ENCODE measurements at regions not wholly inside any gene's neighbourhood (a gene's known extent, or its start where the extent isn't known, plus 50 kb on each side); places are given as distances from the start of the nearest gene placed in this dataset.

DNA sequence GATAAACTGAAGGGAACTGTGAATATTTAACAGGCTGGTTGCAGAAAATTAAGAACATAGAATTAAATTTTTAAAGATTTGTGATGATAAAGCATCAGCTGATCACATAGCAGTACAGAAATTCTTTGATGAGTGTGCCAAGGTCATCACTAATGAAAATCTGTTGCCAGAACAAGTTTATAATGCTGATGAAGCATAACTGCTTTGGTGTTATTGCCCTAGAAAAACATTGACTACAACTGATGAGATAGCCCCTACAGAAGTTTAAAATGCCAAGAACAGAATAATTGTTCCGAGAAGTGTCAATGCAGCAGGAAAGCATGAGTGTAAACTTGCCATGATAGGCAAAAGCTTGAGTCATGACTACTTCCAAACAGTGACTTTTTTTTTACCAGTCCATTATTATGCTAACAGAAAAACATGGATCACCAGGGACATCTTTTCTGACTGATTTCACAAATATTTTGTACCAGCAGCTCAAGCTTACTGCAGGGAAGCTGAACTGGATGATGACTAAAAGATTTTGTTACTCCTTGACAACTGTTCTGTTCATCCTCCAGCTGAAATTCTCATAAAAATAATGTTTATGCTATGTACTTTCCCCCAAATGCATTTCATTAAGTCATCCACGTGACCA, 1136.6 kb downstream of the FAT4 start:
- Mint-ChIP-seq H3K27me3 (no peaks in the 10 kb centered on the region), H3K27ac (no peak overlapping the region), H3K4me3 (no peak overlapping the region), H3K9me3 (peaks cover 0 to 7% (median 0%) of the 10 kb centered on the region in 7 donors), H3K4me1 (no peaks in the 10 kb centered on the region), H3K36me3 (no peaks in the 10 kb centered on the region)
- no peak for DNase-seq
- ATAC-seq (ENCODE audit: low read depth in 2 of 2): no peak

DNA sequence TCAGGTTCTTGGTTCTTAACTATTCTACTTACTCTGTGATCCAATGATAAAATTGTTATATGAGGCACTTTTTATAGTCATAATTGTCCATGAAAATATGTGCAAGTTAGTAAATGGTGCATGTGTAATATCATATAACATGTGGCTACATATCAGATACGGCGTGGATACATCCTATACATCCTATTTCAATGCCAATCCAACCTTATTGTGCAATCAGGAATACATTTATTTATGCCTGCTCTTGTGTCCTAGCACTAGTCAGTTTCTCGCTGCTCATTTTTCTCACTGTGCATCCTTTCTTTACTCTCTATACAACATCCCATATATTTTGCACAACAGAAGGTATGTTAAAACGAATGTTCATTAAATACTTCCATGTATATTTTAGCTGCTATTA, 1141.1 kb downstream of the FAT4 start:
- ATAC-seq (ENCODE audit: low read depth in 2 of 2) (no peak), DNase-seq (no peak)
- Mint-ChIP-seq H3K27ac (no peak overlapping the region), H3K4me3 (no peak overlapping the region), H3K36me3 (no peaks in the 10 kb centered on the region), H3K4me1 (no peaks in the 10 kb centered on the region), H3K27me3 (no peaks in the 10 kb centered on the region), H3K9me3 (peaks cover 0 to 7% (median 0%) of the 10 kb centered on the region in 7 donors)

DNA sequence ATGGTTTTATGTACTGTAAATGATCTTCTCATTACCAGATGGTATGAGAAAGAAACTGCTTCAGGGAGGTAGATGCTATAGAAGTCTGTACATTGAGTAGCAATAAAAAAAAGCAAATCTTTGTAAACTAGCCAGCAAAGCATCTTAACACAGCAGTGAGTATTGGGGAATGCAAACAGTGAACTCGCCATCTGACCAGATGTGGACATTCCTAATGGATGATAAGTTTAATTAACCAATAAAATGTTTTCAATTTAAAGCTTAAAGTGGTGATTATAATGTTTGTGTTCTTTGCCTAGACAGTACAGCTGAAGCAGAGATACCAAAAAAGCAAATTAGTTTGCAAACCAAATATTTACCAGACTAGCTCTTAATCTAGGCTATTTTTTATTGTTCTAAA, 1144.2 kb downstream of the FAT4 start:
- no peak overlapping the region for H3K27ac Mint-ChIP-seq
- no peak for ATAC-seq (ENCODE audit: low read depth in 2 of 2)
- no peak for DNase-seq
- H3K4me1 Mint-ChIP-seq: no peaks in the 10 kb centered on the region
- no peaks in the 10 kb centered on the region for H3K27me3 Mint-ChIP-seq
- H3K4me3 Mint-ChIP-seq: no peak overlapping the region
- H3K36me3 Mint-ChIP-seq: no peaks in the 10 kb centered on the region
- peaks cover 0 to 2% (median 0%) of the 10 kb centered on the region in 7 donors for H3K9me3 Mint-ChIP-seq

DNA sequence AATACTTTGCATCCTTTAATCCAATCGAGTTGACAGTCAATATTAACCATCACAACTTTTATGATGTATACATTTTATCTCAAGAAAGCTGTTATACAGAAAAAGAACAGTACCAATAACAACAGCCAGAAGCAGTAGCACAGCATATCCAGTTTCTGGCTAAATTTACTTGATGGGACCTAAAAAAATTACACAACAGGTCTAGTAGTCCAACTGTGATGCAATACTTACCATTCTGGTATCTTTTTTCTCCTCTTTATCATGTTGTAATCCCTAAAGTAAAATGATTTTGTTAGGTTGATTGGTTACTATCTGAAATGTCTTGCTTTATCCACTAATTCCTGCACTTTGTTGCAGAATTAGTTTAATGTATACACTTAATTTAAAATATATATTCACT, 1150.6 kb downstream of the FAT4 start:
- peaks cover 0 to 14% (median 4%) of the 10 kb centered on the region in 7 donors for H3K9me3 Mint-ChIP-seq
- H3K4me3 Mint-ChIP-seq: no peak overlapping the region
- no peaks in the 10 kb centered on the region for H3K27me3 Mint-ChIP-seq
- no peak overlapping the region for H3K27ac Mint-ChIP-seq
- no peaks in the 10 kb centered on the region for H3K4me1 Mint-ChIP-seq
- no peaks in the 10 kb centered on the region for H3K36me3 Mint-ChIP-seq
- DNase-seq (no peak), ATAC-seq (ENCODE audit: low read depth in 2 of 2) (no peak)

DNA sequence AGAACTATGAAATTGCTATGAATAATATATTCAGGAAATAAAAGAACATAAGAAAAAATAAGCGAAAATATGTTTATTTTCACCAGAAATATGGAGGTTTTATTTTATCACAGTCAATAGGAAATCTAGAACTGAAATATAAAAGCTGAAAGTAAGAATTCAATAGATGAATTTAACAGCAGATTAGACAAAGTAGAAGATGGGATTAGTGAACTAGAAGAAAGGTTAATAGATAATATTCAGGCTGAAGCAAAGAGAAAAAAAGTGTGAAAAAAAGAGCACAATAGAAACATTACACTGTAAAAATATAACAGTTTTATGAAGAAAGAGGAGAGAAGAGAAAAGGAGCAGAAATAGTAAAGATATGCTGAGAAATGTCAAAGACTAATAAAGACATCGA, 1152.1 kb downstream of the FAT4 start:
- H3K27me3 Mint-ChIP-seq: no peaks in the 10 kb centered on the region
- ATAC-seq (ENCODE audit: low read depth in 2 of 2) (no peak), DNase-seq (no peak)
- H3K4me1 Mint-ChIP-seq: no peaks in the 10 kb centered on the region
- no peak overlapping the region for H3K4me3 Mint-ChIP-seq
- peaks cover 0 to 14% (median 4%) of the 10 kb centered on the region in 7 donors for H3K9me3 Mint-ChIP-seq
- no peaks in the 10 kb centered on the region for H3K36me3 Mint-ChIP-seq
- H3K27ac Mint-ChIP-seq: no peak overlapping the region

DNA sequence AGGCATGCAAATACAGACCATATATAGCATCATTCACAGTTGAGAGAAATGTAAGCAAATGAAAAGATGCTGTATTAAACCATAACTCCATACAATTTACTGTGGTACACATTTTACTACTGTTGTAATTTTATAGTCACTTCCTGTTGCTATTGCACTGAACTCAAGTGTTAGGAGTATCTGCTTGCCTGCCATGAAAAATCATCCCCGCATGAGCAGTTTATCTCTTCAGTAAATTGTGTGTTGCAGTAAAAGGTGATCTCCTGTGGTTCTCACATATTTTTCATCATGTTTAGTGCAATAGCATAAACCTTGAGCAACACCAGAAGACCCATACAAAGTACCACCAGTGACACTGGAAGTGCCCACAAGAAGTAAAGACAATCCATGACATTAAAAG, 1153.4 kb downstream of the FAT4 start:
- no peaks in the 10 kb centered on the region for H3K4me1 Mint-ChIP-seq
- no peak overlapping the region for H3K27ac Mint-ChIP-seq
- no peaks in the 10 kb centered on the region for H3K27me3 Mint-ChIP-seq
- ATAC-seq (ENCODE audit: low read depth in 2 of 2) (no peak), DNase-seq (no peak)
- no peaks in the 10 kb centered on the region for H3K36me3 Mint-ChIP-seq
- no peak overlapping the region for H3K4me3 Mint-ChIP-seq
- H3K9me3 Mint-ChIP-seq: peaks cover 0 to 14% (median 4%) of the 10 kb centered on the region in 7 donors

DNA sequence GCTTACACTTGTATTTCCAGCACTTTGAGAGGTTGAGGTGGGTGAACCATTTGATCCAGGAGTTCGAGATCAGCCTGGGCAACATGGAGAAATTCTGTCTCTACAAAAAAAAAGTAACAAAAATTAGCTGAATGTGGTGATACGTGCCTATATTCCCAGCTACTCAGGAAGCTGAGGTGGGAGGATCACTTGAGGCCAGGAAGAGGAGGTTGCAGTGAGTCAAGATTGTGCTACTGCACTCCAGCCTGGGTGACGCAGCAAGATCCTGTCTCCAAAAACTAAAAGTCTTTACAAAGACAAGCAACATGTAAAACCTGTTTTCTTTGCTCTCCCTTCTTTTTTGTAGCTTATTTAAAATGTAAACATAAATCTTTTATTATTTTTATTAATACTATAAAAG, 1156.1 kb downstream of the FAT4 start:
- H3K4me1 Mint-ChIP-seq: no peaks in the 10 kb centered on the region
- H3K4me3 Mint-ChIP-seq: no peak overlapping the region
- no peak overlapping the region for H3K27ac Mint-ChIP-seq
- ATAC-seq (ENCODE audit: low read depth in 2 of 2) (no peak), DNase-seq (no peak)
- H3K9me3 Mint-ChIP-seq: peaks cover 0 to 11% (median 5%) of the 10 kb centered on the region in 7 donors
- H3K36me3 Mint-ChIP-seq: no peaks in the 10 kb centered on the region
- H3K27me3 Mint-ChIP-seq: no peaks in the 10 kb centered on the region

DNA sequence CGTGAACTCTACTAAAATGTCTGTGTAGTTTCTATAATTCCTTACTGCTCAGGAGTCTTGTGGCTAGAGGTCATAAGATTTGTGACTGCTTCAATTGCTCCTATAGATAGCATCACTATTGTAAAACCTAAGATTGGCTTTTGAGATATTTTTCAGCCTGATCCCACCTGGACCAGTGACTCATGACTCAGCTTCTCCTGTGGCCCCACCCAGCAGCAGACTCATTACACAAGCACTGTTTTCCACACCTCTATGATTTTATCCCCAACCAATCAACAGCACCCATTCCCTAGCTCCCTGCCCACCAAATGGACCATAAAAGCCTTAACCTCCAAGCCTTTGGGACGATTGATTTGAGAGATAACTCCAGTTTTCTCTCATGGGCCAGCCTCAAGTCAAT, 1157.0 kb upstream of the INTU start:
- Mint-ChIP-seq H3K4me3 (no peak overlapping the region), H3K9me3 (peaks cover 0 to 8% (median 5%) of the 10 kb centered on the region in 7 donors), H3K27ac (no peak overlapping the region), H3K36me3 (no peaks in the 10 kb centered on the region), H3K4me1 (no peaks in the 10 kb centered on the region), H3K27me3 (no peaks in the 10 kb centered on the region)
- ATAC-seq (ENCODE audit: low read depth in 2 of 2) (no peak), DNase-seq (no peak)

DNA sequence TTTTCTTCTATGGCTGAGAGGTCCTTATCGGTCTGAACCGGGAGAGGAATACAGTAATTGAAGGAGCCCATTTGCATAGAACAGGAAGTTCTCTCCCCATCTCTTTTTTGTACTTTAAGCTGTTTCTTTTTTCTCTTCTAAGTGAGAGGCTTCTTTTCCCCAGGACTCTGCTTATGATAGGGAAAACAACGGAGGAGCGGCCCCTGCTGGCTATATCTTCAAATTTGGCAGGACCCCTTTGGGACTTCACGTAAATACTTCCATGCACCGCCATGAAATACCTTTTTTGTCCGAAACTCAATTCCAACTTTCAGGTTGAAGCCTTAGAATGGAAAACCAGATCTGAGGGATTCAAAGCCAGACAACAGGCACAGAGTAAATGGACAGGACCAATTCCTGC, 1153.0 kb upstream of the INTU start:
- DNase-seq (no peak), ATAC-seq (ENCODE audit: low read depth in 2 of 2) (no peak)
- peaks cover 0 to 8% (median 5%) of the 10 kb centered on the region in 7 donors for H3K9me3 Mint-ChIP-seq
- no peak overlapping the region for H3K27ac Mint-ChIP-seq
- H3K4me1 Mint-ChIP-seq: no peaks in the 10 kb centered on the region
- no peak overlapping the region for H3K4me3 Mint-ChIP-seq
- no peaks in the 10 kb centered on the region for H3K36me3 Mint-ChIP-seq
- no peaks in the 10 kb centered on the region for H3K27me3 Mint-ChIP-seq

DNA sequence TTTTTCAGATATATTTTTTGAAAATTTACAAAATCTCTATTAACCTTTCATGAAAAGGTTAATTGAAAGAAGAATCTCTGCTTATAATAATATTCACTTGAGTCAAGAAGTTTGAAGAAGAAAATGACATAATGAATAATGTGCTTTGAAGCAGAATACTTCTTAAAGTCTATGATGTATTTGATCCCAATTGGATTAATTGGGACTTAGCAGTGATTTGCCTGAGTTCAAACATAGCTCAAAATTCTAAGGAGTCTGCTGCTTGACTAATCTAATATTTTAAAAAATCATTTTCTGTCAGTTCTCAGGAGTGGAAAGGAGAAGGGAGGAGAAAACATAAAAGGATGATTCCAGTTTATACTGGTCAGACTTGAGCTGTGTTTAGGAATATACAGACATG, 1150.4 kb upstream of the INTU start:
- H3K27me3 Mint-ChIP-seq: no peaks in the 10 kb centered on the region
- no peak for DNase-seq

DNA sequence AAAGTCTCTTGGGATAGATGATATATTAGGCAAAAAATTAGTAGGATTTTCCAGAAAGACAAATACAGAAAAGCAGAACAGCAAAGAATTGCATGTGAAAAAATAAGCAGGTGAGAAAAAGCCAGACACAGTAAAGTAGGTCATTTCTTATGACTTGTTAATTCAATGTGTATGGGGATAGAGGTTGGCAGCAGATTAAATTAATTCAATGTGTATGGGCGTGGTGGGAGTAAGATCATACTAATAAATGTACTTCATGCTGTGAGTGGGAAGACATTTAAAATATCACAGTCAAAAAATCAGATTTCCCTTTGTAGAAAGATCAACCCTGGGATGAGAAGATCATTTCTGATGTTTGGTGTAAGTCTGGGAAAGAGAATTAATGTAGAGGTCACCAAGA, 1146.4 kb upstream of the INTU start:
- H3K4me1 Mint-ChIP-seq: no peaks in the 10 kb centered on the region
- no peak overlapping the region for H3K27ac Mint-ChIP-seq
- peaks cover 0 to 6% (median 2%) of the 10 kb centered on the region in 7 donors for H3K9me3 Mint-ChIP-seq
- H3K4me3 Mint-ChIP-seq: no peak overlapping the region
- no peak for ATAC-seq (ENCODE audit: low read depth in 2 of 2)
- no peak for DNase-seq
- H3K27me3 Mint-ChIP-seq: no peaks in the 10 kb centered on the region
- H3K36me3 Mint-ChIP-seq: no peaks in the 10 kb centered on the region

More for the DNA sequence above, 1150.4 kb upstream of the INTU start:
- no peak overlapping the region for H3K27ac Mint-ChIP-seq
- no peak overlapping the region for H3K4me3 Mint-ChIP-seq
- H3K4me1 Mint-ChIP-seq: no peaks in the 10 kb centered on the region
- H3K9me3 Mint-ChIP-seq: peaks cover 0 to 5% (median 2%) of the 10 kb centered on the region in 7 donors
- no peak for ATAC-seq (ENCODE audit: low read depth in 2 of 2)
- no peaks in the 10 kb centered on the region for H3K36me3 Mint-ChIP-seq

DNA sequence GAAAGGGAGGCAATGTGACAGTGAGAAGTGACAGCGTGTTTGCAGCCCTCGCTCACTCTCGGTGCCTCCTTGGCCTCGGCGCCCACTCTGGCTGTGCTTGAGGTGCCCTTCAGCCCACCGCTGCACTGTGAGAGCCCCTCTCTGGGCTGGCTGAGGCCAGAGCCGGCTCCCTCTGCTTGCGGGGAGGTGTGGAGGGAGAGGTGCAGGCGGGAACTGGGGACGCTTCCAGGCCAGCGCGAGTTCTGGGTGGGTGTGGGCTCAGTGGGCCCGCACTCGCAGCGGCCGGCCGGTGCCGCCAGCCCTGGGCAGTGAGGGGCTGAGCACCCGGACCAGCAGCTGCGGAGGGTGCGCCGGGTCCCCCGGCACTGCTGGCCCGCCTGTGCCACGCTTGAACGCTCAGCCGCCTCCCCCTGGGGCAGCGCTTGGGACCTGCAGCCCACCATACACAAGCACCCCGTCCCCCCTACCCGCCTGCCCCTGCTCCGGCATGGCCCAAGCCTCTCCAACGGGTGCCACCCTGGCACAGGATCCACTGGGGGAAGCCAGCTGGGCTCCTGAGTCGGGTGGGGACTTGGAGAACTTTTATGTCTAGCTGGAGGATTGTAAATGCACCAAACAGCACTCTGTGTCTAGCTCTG, 1142.8 kb upstream of the INTU start:
- H3K9me3 Mint-ChIP-seq: peaks cover 0 to 7% (median 3%) of the 10 kb centered on the region in 7 donors
- no peaks in the 10 kb centered on the region for H3K4me1 Mint-ChIP-seq
- no peak overlapping the region for H3K4me3 Mint-ChIP-seq
- no peaks in the 10 kb centered on the region for H3K27me3 Mint-ChIP-seq
- no peaks in the 10 kb centered on the region for H3K36me3 Mint-ChIP-seq
- ATAC-seq (ENCODE audit: low read depth in 2 of 2) (no peak), DNase-seq (no peak)
- no peak overlapping the region for H3K27ac Mint-ChIP-seq

DNA sequence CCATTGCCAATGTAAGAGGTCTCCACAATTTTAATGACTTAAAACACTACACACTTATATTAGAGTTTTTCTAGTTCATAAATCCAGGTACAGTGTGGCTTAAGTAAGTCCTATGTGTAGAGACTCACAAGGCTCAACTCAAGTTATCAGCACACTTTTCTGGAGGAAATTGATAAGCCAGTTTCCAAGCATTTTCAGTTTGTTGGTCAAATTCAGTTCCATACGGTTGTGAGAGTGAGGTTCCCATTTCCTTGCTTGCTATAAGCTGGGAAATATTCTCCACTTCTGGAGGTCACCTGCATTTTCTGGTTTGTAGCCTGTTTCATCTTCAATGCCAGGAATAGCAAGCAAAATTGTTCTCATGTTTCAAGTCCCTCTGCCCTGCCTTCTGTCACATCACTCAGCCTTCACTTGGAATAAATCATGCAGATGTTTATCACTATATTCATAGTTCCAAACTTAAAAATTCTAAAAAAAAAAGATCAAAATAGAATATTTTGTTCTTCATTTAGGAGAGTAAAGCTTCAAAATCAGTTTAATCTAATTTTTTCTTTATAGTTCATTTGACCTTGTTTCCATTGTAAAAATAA, 1137.5 kb upstream of the INTU start:
- DNase-seq: no peak
- no peaks in the 10 kb centered on the region for H3K36me3 Mint-ChIP-seq
- H3K27ac Mint-ChIP-seq: no peak overlapping the region
- no peaks in the 10 kb centered on the region for H3K27me3 Mint-ChIP-seq
- no peaks in the 10 kb centered on the region for H3K4me1 Mint-ChIP-seq
- H3K4me3 Mint-ChIP-seq: no peak overlapping the region
- H3K9me3 Mint-ChIP-seq: peaks cover 0 to 8% (median 6%) of the 10 kb centered on the region in 7 donors
- ATAC-seq (ENCODE audit: low read depth in 2 of 2): no peak

DNA sequence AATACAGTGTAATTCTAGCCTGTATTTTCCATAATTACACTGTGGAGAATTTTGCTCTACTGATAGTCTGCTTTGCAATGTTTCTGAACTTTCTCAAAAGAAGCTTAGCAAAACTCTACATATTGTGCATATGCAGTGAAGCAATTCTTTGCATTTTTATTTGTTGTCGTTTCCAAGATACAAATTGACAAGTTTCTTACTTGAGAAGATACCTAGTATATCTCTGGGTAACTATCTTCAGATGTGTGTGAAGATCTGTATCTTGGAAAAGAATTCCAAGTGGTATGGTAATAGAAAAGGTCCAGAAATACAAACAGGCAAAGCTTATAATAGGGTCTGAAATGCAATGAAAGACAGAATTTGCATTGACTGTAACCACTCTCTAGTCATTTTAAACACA, 1119.8 kb upstream of the INTU start:
- no peaks in the 10 kb centered on the region for H3K36me3 Mint-ChIP-seq
- no peak for DNase-seq
- H3K9me3 Mint-ChIP-seq: peaks cover 0 to 8% (median 0%) of the 10 kb centered on the region in 7 donors
- H3K27ac Mint-ChIP-seq: no peak overlapping the region
- no peaks in the 10 kb centered on the region for H3K27me3 Mint-ChIP-seq
- ATAC-seq (ENCODE audit: low read depth in 2 of 2): no peak
- H3K4me3 Mint-ChIP-seq: no peak overlapping the region
- H3K4me1 Mint-ChIP-seq: no peaks in the 10 kb centered on the region
